GM12874 (cell line): ENCODE measurements at regions not wholly inside any gene's neighbourhood (a gene's known extent, or its start where the extent isn't known, plus 50 kb on each side); places are given as distances from the start of the nearest gene placed in this dataset.

Experiments
- TF ChIP-seq, protein P1 (sequence below): IDR thresholded peaks from 2 replicates; pipeline ENCODE4 v1.5.1; 2011; ENCODE audit warnings: low read depth, mild to moderate bottlenecking, control low read depth, low read length, moderate library complexity; ENCODE audit not compliant: insufficient read depth

GRCh38 chr13:91286317-91286716 lies 61.2 kb upstream of the MIR17HG start:
- TF ChIP-seq, protein P1, sequence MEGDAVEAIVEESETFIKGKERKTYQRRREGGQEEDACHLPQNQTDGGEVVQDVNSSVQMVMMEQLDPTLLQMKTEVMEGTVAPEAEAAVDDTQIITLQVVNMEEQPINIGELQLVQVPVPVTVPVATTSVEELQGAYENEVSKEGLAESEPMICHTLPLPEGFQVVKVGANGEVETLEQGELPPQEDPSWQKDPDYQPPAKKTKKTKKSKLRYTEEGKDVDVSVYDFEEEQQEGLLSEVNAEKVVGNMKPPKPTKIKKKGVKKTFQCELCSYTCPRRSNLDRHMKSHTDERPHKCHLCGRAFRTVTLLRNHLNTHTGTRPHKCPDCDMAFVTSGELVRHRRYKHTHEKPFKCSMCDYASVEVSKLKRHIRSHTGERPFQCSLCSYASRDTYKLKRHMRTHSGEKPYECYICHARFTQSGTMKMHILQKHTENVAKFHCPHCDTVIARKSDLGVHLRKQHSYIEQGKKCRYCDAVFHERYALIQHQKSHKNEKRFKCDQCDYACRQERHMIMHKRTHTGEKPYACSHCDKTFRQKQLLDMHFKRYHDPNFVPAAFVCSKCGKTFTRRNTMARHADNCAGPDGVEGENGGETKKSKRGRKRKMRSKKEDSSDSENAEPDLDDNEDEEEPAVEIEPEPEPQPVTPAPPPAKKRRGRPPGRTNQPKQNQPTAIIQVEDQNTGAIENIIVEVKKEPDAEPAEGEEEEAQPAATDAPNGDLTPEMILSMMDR = no peak

GRCh38 chr13:91291078-91291477 lies 56.4 kb upstream of the MIR17HG start:
- TF ChIP-seq, protein P1 = no peak

GRCh38 chr13:91292630-91293221 lies 54.8 kb upstream of the MIR17HG start:
- TF ChIP-seq, protein P1 = no peak

GRCh38 chr13:91295712-91296410 lies 51.6 kb upstream of the MIR17HG start:
- TF ChIP-seq, protein P1 = no peak

- TF ChIP-seq, protein P1 = no peak
Measured at GRCh38 chr13:91297503-91297902, 50.0 kb upstream of the MIR17HG start.
